Astrocyte (in vitro differentiated cells and primary cell): ENCODE measurements at regions not wholly inside any gene's neighbourhood (a gene's known extent, or its start where the extent isn't known, plus 50 kb on each side); places are given as distances from the start of the nearest gene placed in this dataset.

Experiments used
- DNase-seq: peaks from one replicate; pipeline ENCODE4 v3.0.0-alpha.2; 2010; ENCODE audit warnings: low read depth
- FAIRE-seq: peaks from 2 replicates; lab custom pipeline; 2011; peaks lifted over from hg19 to GRCh38; lab: Jason Lieb, UNC
- H2AFZ ChIP-seq: 2 replicates; pipeline ENCODE4 v1.6.0; 2012; ENCODE audit warnings: low read depth, low read length, inconsistent platforms
- H3K27ac ChIP-seq: 2 replicates; pipeline ENCODE4 v1.5.1; 2011; ENCODE audit warnings: low read depth, low read length, inconsistent platforms
- H3K27me3 ChIP-seq: 2 replicates; pipeline ENCODE4 v1.6.0; 2011; ENCODE audit warnings: low read length, inconsistent platforms; ENCODE audit not compliant: insufficient read depth
- H3K36me3 ChIP-seq: 2 replicates; pipeline ENCODE4 v1.5.1; 2011; ENCODE audit warnings: low read length, inconsistent platforms; ENCODE audit not compliant: insufficient read depth
- H3K4me1 ChIP-seq: 2 replicates; pipeline ENCODE4 v1.5.1; 2011; ENCODE audit warnings: low read length, inconsistent platforms; ENCODE audit not compliant: insufficient read depth
- H3K4me2 ChIP-seq: 2 replicates; pipeline ENCODE4 v1.6.0; 2012; ENCODE audit warnings: low read length, inconsistent platforms
- H3K4me3 ChIP-seq: 2 replicates; pipeline ENCODE4 v1.5.1; 2011; ENCODE audit warnings: low read depth, mild to moderate bottlenecking, low read length, inconsistent platforms; ENCODE audit not compliant: insufficient read depth
- H3K79me2 ChIP-seq: 2 replicates; pipeline ENCODE4 v1.6.0; 2012; ENCODE audit warnings: mild to moderate bottlenecking, low read length, inconsistent platforms; ENCODE audit not compliant: insufficient read depth
- H3K9ac ChIP-seq: 2 replicates; pipeline ENCODE4 v1.6.0; 2012; ENCODE audit warnings: mild to moderate bottlenecking, low read length, inconsistent platforms
- H3K9me3 ChIP-seq: 2 replicates; pipeline ENCODE4 v1.5.1; 2012; ENCODE audit warnings: low read depth, mild to moderate bottlenecking, low read length, inconsistent platforms; ENCODE audit not compliant: insufficient read depth
- H4K20me1 ChIP-seq: 2 replicates; pipeline ENCODE4 v1.6.0; 2012; ENCODE audit warnings: low read length, inconsistent platforms; ENCODE audit not compliant: insufficient read depth
- H3K27ac Mint-ChIP-seq: one replicate; pipeline ENCODE4 v1.8.0; 2021; ENCODE audit warnings: mild to moderate bottlenecking, mixed read lengths; ENCODE audit not compliant: unreplicated experiment
- H3K27me3 Mint-ChIP-seq: one replicate; pipeline ENCODE4 v1.8.0; 2021; ENCODE audit warnings: low read depth, mixed read lengths; ENCODE audit not compliant: unreplicated experiment
- H3K36me3 Mint-ChIP-seq: one replicate; pipeline ENCODE4 v1.8.0; 2021; ENCODE audit warnings: low read depth, mixed read lengths; ENCODE audit not compliant: unreplicated experiment
- H3K4me1 Mint-ChIP-seq: one replicate; pipeline ENCODE4 v1.8.0; 2021; ENCODE audit warnings: low read depth, mixed read lengths; ENCODE audit not compliant: unreplicated experiment
- H3K4me3 Mint-ChIP-seq: one replicate; pipeline ENCODE4 v1.8.0; 2021; ENCODE audit warnings: mild to moderate bottlenecking, moderate library complexity, mixed read lengths; ENCODE audit not compliant: unreplicated experiment
- H3K9me3 Mint-ChIP-seq: one replicate; pipeline ENCODE4 v1.8.0; 2021; ENCODE audit warnings: mild to moderate bottlenecking, mixed read lengths; ENCODE audit not compliant: unreplicated experiment
- EZH2 ChIP-seq: IDR thresholded peaks from 2 replicates; pipeline ENCODE4 v1.6.1; 2012; ENCODE audit warnings: mild to moderate bottlenecking, low read length, inconsistent platforms; ENCODE audit not compliant: insufficient read depth
- TF ChIP-seq, protein P1 (sequence below): IDR thresholded peaks from 2 replicates; pipeline ENCODE4 v1.5.1; 2011; ENCODE audit warnings: low read depth, mild to moderate bottlenecking, inconsistent platforms, low read length, moderate library complexity; ENCODE audit not compliant: insufficient read depth

DNA sequence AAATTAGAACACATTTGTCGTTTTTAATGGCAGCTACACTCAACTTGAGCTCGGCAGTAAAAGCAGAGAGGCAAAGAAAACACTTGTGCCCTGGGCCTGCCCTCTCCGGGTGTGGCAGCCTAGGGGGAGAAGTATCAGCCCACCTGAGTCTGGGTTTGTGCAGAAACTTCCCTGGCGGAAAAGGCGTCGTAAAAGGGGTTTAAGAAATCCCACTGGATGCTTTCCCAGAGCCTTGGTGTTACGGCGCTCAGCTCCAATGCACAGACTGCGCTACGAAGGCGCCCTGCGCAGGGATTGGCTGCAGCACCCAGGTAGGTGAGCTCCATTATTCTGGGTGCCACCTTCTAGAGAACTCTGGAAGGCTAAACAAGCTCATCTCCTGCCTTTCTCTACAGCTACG lies 461.5 kb upstream of the NR2F2 start:
- Mint-ChIP-seq H3K4me1 (peaks cover 14% of the 10 kb centered on the region), H3K36me3 (no peaks in the 10 kb centered on the region), H3K27me3 (peaks cover 19% of the 10 kb centered on the region), H3K9me3 (peaks cover 2% of the 10 kb centered on the region), H3K27ac (no peak overlapping the region), H3K4me3 (no peak overlapping the region)
- no peaks in the 10 kb centered on the region for H4K20me1 ChIP-seq
- H3K27me3 ChIP-seq, result no peaks in the 10 kb centered on the region
- H2AFZ ChIP-seq, result no peak overlapping the region
- peaks cover 3% of the 10 kb centered on the region for H3K4me1 ChIP-seq
- TF ChIP-seq EZH2, result no peak
- TF ChIP-seq, protein P1, sequence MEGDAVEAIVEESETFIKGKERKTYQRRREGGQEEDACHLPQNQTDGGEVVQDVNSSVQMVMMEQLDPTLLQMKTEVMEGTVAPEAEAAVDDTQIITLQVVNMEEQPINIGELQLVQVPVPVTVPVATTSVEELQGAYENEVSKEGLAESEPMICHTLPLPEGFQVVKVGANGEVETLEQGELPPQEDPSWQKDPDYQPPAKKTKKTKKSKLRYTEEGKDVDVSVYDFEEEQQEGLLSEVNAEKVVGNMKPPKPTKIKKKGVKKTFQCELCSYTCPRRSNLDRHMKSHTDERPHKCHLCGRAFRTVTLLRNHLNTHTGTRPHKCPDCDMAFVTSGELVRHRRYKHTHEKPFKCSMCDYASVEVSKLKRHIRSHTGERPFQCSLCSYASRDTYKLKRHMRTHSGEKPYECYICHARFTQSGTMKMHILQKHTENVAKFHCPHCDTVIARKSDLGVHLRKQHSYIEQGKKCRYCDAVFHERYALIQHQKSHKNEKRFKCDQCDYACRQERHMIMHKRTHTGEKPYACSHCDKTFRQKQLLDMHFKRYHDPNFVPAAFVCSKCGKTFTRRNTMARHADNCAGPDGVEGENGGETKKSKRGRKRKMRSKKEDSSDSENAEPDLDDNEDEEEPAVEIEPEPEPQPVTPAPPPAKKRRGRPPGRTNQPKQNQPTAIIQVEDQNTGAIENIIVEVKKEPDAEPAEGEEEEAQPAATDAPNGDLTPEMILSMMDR, result no peak
- no peaks in the 10 kb centered on the region for H3K36me3 ChIP-seq
- H3K9me3 ChIP-seq, result no peaks in the 10 kb centered on the region
- H3K4me2 ChIP-seq, result no peak overlapping the region
- no peak overlapping the region for H3K9ac ChIP-seq
- no peak overlapping the region for H3K4me3 ChIP-seq
- no peak for FAIRE-seq
- no peak overlapping the region for H3K27ac ChIP-seq
- DNase-seq, result no peak
- H3K79me2 ChIP-seq, result no peaks in the 10 kb centered on the region

DNA sequence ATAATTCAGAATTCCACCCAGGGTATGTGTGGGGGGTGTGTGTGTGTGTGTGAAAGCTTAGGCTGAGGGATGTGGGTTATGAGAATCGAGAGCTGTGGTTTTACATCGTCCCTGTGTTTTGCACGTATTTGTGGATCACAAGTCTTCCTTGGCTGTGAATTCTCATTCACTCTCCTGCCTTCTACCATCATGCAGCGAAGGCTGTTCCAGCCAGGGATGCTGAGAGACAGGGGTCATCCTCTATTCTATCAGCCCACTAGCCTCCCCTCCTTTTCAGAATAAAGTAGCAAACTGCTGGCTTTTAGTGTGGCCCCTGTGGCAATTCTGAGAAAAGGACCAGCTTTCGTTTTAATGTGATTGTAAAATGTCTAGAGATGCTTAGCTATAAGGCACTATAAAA lies 460.6 kb upstream of the NR2F2 start:
- TF ChIP-seq, protein P1, result no peak
- no peak for TF ChIP-seq EZH2
- Mint-ChIP-seq H3K4me1 (peaks cover 14% of the 10 kb centered on the region), H3K4me3 (no peak overlapping the region), H3K9me3 (peaks cover 2% of the 10 kb centered on the region), H3K36me3 (no peaks in the 10 kb centered on the region), H3K27ac (no peak overlapping the region), H3K27me3 (peaks cover 16% of the 10 kb centered on the region)
- Histone ChIP-seq H3K4me3 (no peak overlapping the region), H3K36me3 (no peaks in the 10 kb centered on the region), H3K27ac (no peak overlapping the region), H3K4me2 (no peak overlapping the region), H3K27me3 (no peaks in the 10 kb centered on the region), H3K79me2 (no peaks in the 10 kb centered on the region), H2AFZ (no peak overlapping the region), H3K4me1 (peaks cover 3% of the 10 kb centered on the region), H3K9ac (no peak overlapping the region), H3K9me3 (no peaks in the 10 kb centered on the region), H4K20me1 (no peaks in the 10 kb centered on the region)
- FAIRE-seq, result no peak
- DNase-seq, result no peak

GRCh38 chr15:95872366-95872771 lies 458.1 kb upstream of the NR2F2 start:
- Histone ChIP-seq H3K27me3 (no peaks in the 10 kb centered on the region), H3K9me3 (no peaks in the 10 kb centered on the region), H3K79me2 (no peaks in the 10 kb centered on the region), H4K20me1 (no peaks in the 10 kb centered on the region), H3K4me1 (peaks cover 3% of the 10 kb centered on the region), H3K4me3 (no peak overlapping the region), H3K27ac (no peak overlapping the region), H3K36me3 (no peaks in the 10 kb centered on the region), H3K4me2 (peak overlapping the region; percentile 13), H2AFZ (no peak overlapping the region), H3K9ac (no peak overlapping the region)
- no peak for TF ChIP-seq EZH2
- H3K4me1 Mint-ChIP-seq, result peaks cover 14% of the 10 kb centered on the region
- FAIRE-seq, result peak; percentile 23
- H3K9me3 Mint-ChIP-seq, result peaks cover 2% of the 10 kb centered on the region
- peak overlapping the region; percentile 84 for H3K27ac Mint-ChIP-seq
- peaks cover 5% of the 10 kb centered on the region for H3K27me3 Mint-ChIP-seq
- no peaks in the 10 kb centered on the region for H3K36me3 Mint-ChIP-seq
- DNase-seq, result peak; percentile 80
- H3K4me3 Mint-ChIP-seq, result no peak overlapping the region
